CD4-positive, alpha-beta T cell (primary cell): ENCODE measurements at regions not wholly inside any gene's neighbourhood (a gene's known extent, or its start where the extent isn't known, plus 50 kb on each side); places are given as distances from the start of the nearest gene placed in this dataset.

ENCODE experiments used
- ATAC-seq: fragments of 200-7000 bp; cut with Tn5 transposase; one replicate; pipeline ENCODE4 v1.10.0; 2022; ENCODE audit warnings: mild to moderate bottlenecking; ENCODE audit not compliant: poor library complexity
- CTCF ChIA-PET: fragments of 350-600 bp; sonication (Branson Sonifier 250); formaldehyde crosslinking; loops from one replicate; lab custom pipeline; 2021; ENCODE audit warnings: antibody characterized with exemption, inconsistent platforms; lab: Charles Lee
- POLR2A ChIA-PET: fragments of 350-600 bp; sonication (Branson Sonifier 250); formaldehyde crosslinking; loops from one replicate; lab custom pipeline; 2021; ENCODE audit warnings: antibody characterized with exemption, inconsistent platforms; lab: Charles Lee
- DNase-seq, 14 experiments: peaks; one replicate each; pipeline ENCODE4 v3.0.0-alpha.2; 2013 to 2020; ENCODE audit warnings: mixed read lengths in 2 of 14
- H3K27ac ChIP-seq, 2 donors: one replicate each; pipeline versions ENCODE4 v1.5.1 to v1.7.0; 2013; ENCODE audit warnings: low read length in 2 of 2, low read depth in 1 of 2, mild to moderate bottlenecking in 1 of 2
- H3K27me3 ChIP-seq, 2 experiments: 1 replicate in 1 of 2; 2 replicates in 1 of 2; pipeline versions ENCODE4 v1.6.1 to v1.7.0; 2013; ENCODE audit warnings: low read length in 2 of 2, control low read depth in 1 of 2, mild to moderate bottlenecking in 1 of 2, moderate library complexity in 1 of 2; ENCODE audit not compliant: insufficient read depth in 2 of 2, control insufficient read depth in 1 of 2
- H3K36me3 ChIP-seq: one replicate; pipeline ENCODE4 v1.6.1; 2013; ENCODE audit warnings: low read length, control low read depth; ENCODE audit not compliant: insufficient read depth
- H3K4me1 ChIP-seq: one replicate; pipeline ENCODE4 v1.6.1; 2013; ENCODE audit warnings: low read length, control low read depth; ENCODE audit not compliant: insufficient read depth
- H3K4me3 ChIP-seq: one replicate; pipeline ENCODE4 v1.5.1; 2013; ENCODE audit warnings: mild to moderate bottlenecking, low read length, moderate library complexity
- H3K9me3 ChIP-seq, 2 experiments: 1 replicate in 1 of 2; 2 replicates in 1 of 2; pipeline versions ENCODE4 v1.6.1 to v1.7.0; 2013; ENCODE audit warnings: low read length in 2 of 2, mild to moderate bottlenecking in 2 of 2, control low read depth in 1 of 2, moderate library complexity in 1 of 2; ENCODE audit not compliant: control insufficient read depth in 1 of 2, insufficient read depth in 1 of 2
- H3K27ac Mint-ChIP-seq: one replicate; pipeline ENCODE4 v1.8.0; 2020; ENCODE audit warnings: mixed read lengths
- H3K27me3 Mint-ChIP-seq: one replicate; pipeline ENCODE4 v1.8.0; 2021; ENCODE audit warnings: mixed read lengths
- H3K36me3 Mint-ChIP-seq: one replicate; pipeline ENCODE4 v1.8.0; 2021; ENCODE audit warnings: low read depth, mixed read lengths
- H3K4me1 Mint-ChIP-seq: one replicate; pipeline ENCODE4 v1.8.0; 2021; ENCODE audit warnings: low read depth, mixed read lengths
- H3K4me3 Mint-ChIP-seq: one replicate; pipeline ENCODE4 v1.8.0; 2020; ENCODE audit warnings: mild to moderate bottlenecking, mixed read lengths
- H3K9me3 Mint-ChIP-seq: one replicate; pipeline ENCODE4 v1.8.0; 2020; ENCODE audit warnings: mixed read lengths
- CTCF ChIP-seq: fragments of 200-600 bp; IDR thresholded peaks from one replicate; pipeline ENCODE4 v1.8.0; 2022; ENCODE audit warnings: antibody characterized with exemption, mild to moderate bottlenecking
- intact Hi-C, 2 experiments: fragments of 100-400 bp; cut with DNase I in 1 of 2; cut with micrococcal nuclease in 1 of 2; formaldehyde crosslinking; loops; one replicate each; pipeline versions ENCODE4 v1.15.1 to v1.9.0; 2023 to 2025; cut with DNase I, micrococcal nuclease

- Mint-ChIP-seq H3K27ac (no peak overlapping the region), H3K4me3 (no peak overlapping the region), H3K4me1 (no peaks in the 10 kb centered on the region), H3K9me3 (no peaks in the 10 kb centered on the region), H3K27me3 (no peaks in the 10 kb centered on the region), H3K36me3 (no peaks in the 10 kb centered on the region)
- ChIA-PET CTCF (no interaction called here), POLR2A (no interaction called here)
- TF ChIP-seq CTCF: no peak
- DNase-seq (no peak), ATAC-seq (no peak)
- Histone ChIP-seq H3K4me3 (no peak overlapping the region), H3K9me3 (no peaks in the 10 kb centered on the region), H3K27ac (no peak overlapping the region), H3K36me3 (no peaks in the 10 kb centered on the region), H3K27me3 (no peaks in the 10 kb centered on the region), H3K4me1 (no peaks in the 10 kb centered on the region)
- intact Hi-C loops: no loop called here
Observed at GRCh38 chr21:26412885-26413284, 160.2 kb downstream of the CYYR1 start.

DNA sequence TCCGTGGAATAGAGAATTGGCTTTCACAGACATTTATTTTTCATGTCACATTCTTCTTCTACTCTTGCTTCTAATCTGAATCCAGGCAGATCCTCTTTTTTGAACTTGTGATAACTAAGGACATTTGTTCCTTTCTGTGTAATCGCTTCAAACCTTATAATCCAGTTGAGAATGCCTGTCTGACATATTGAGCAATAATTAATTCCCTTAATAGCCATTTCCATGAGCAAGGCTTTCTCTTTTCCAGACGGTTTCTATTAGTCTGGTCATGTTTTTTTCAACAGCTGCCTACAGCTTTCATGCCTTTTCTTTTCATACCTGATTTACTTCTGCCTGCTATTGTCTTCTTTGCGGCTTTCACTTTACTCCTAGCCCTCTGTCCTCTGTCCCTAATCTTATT, 163.4 kb downstream of the CYYR1 start:
- Histone ChIP-seq H3K36me3 (no peaks in the 10 kb centered on the region), H3K4me3 (no peak overlapping the region), H3K4me1 (no peaks in the 10 kb centered on the region), H3K27me3 (no peaks in the 10 kb centered on the region), H3K9me3 (no peaks in the 10 kb centered on the region), H3K27ac (no peak overlapping the region)
- no peak overlapping the region for H3K27ac Mint-ChIP-seq
- ChIA-PET CTCF (no interaction called here), POLR2A (no interaction called here)
- ATAC-seq (no peak), DNase-seq (no peak)
- TF ChIP-seq CTCF: no peak
- H3K4me3 Mint-ChIP-seq: no peak overlapping the region
- H3K9me3 Mint-ChIP-seq: no peaks in the 10 kb centered on the region
- H3K36me3 Mint-ChIP-seq: no peaks in the 10 kb centered on the region
- no peaks in the 10 kb centered on the region for H3K27me3 Mint-ChIP-seq
- no peaks in the 10 kb centered on the region for H3K4me1 Mint-ChIP-seq
- intact Hi-C loops: no loop called here

DNA sequence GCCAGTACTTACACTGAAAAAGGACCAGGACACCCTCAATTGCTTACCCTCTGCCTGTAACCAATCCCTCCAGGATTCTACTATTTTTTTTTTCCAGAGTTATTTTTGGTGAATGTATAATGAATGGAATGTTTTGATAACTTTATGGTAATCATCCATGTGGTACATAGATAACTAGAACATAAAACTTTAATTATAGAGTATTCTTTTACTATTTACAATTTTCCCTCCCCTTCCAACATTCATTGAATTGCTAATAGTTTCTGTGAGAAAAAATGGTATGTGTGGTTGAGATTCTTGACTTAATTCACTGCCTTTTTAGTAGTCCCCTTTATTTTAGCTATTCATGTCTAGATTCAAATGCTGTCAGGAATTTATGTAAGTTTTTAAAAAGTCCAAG, 164.6 kb downstream of the CYYR1 start:
- Mint-ChIP-seq H3K27ac (no peak overlapping the region), H3K4me1 (no peaks in the 10 kb centered on the region), H3K27me3 (no peaks in the 10 kb centered on the region), H3K9me3 (no peaks in the 10 kb centered on the region), H3K36me3 (no peaks in the 10 kb centered on the region), H3K4me3 (no peak overlapping the region)
- ChIA-PET POLR2A (no interaction called here), CTCF (no interaction called here)
- H3K27ac ChIP-seq: no peak overlapping the region
- no peak overlapping the region for H3K4me3 ChIP-seq
- no peaks in the 10 kb centered on the region for H3K27me3 ChIP-seq
- no peak for TF ChIP-seq CTCF
- no peaks in the 10 kb centered on the region for H3K9me3 ChIP-seq
- H3K4me1 ChIP-seq: no peaks in the 10 kb centered on the region
- H3K36me3 ChIP-seq: no peaks in the 10 kb centered on the region
- ATAC-seq (no peak), DNase-seq (no peak)
- intact Hi-C loops: no loop called here
